Activated B cell treated with CpG ODN at 0.5 μM for 24 hours (primary cell): ENCODE measurements at regions not wholly inside any gene's neighbourhood (a gene's known extent, or its start where the extent isn't known, plus 50 kb on each side); places are given as distances from the start of the nearest gene placed in this dataset.
"Not testable (repeated sequence)": the region's sequence is repeated elsewhere in the genome, so short reads cannot be mapped to it uniquely, and the experiment has no call there.

ENCODE experiments used
- ATAC-seq: fragments of 200-7000 bp; cut with Tn5 transposase; one replicate; pipeline ENCODE4 v1.10.0; 2021; ENCODE audit warnings: low read depth, mild to moderate bottlenecking, moderate library complexity
- CTCF ChIA-PET: fragments of 350-600 bp; sonication (Branson Sonifier 250); formaldehyde crosslinking; loops from one replicate; lab custom pipeline; 2021; ENCODE audit warnings: antibody characterized with exemption; lab: Charles Lee
- POLR2A ChIA-PET: fragments of 350-600 bp; sonication (Branson Sonifier 250); formaldehyde crosslinking; loops from one replicate; lab custom pipeline; 2021; ENCODE audit warnings: antibody characterized with exemption; lab: Charles Lee
- DNase-seq: peaks from one replicate; pipeline ENCODE4 v3.0.0; 2022
- H3K27ac Mint-ChIP-seq: one replicate; pipeline ENCODE4 v1.8.0; 2020; ENCODE audit warnings: mixed read lengths
- H3K27me3 Mint-ChIP-seq: one replicate; pipeline ENCODE4 v1.8.0; 2021; ENCODE audit warnings: mixed read lengths
- H3K36me3 Mint-ChIP-seq: one replicate; pipeline ENCODE4 v1.8.0; 2021; ENCODE audit warnings: low read depth, mixed read lengths
- H3K4me1 Mint-ChIP-seq: one replicate; pipeline ENCODE4 v1.8.0; 2021; ENCODE audit warnings: mixed read lengths
- H3K4me3 Mint-ChIP-seq: one replicate; pipeline ENCODE4 v1.8.0; 2020; ENCODE audit warnings: mild to moderate bottlenecking, mixed read lengths
- H3K9me3 Mint-ChIP-seq: one replicate; pipeline ENCODE4 v1.8.0; 2020; ENCODE audit warnings: mixed read lengths
- CTCF ChIP-seq: fragments of 200-600 bp; IDR thresholded peaks from one replicate; pipeline ENCODE4 v1.8.0; 2022; ENCODE audit warnings: antibody characterized with exemption, mild to moderate bottlenecking
- intact Hi-C: fragments of 100-400 bp; cut with micrococcal nuclease; formaldehyde crosslinking; loops from one replicate; pipeline ENCODE4 v1.15.1; 2024

GRCh38 chr6:11847515-11848345, 69.1 kb upstream of the ADTRP start:
- ChIA-PET POLR2A (no interaction called here), CTCF (no interaction called here)
- Mint-ChIP-seq H3K27ac (no peak overlapping the region), H3K4me3 (no peak overlapping the region), H3K36me3 (no peaks in the 10 kb centered on the region), H3K27me3 (peaks cover 4% of the 10 kb centered on the region), H3K4me1 (no peaks in the 10 kb centered on the region), H3K9me3 (no peaks in the 10 kb centered on the region)
- no peak for TF ChIP-seq CTCF
- intact Hi-C loops, result no loop called here
- ATAC-seq (no peak), DNase-seq (no peak)

GRCh38 chr6:11847068-11847467, 68.5 kb upstream of the ADTRP start:
- H3K4me3 Mint-ChIP-seq, POLR2A ChIA-PET, DNase-seq, CTCF ChIA-PET, H3K4me1 Mint-ChIP-seq, ATAC-seq, H3K27ac Mint-ChIP-seq, H3K9me3 Mint-ChIP-seq, H3K36me3 Mint-ChIP-seq, intact Hi-C loops, H3K27me3 Mint-ChIP-seq: not testable (repeated sequence)

- no peak for DNase-seq
- Mint-ChIP-seq H3K27me3 (peaks cover 4% of the 10 kb centered on the region), H3K4me1 (no peaks in the 10 kb centered on the region), H3K9me3 (no peaks in the 10 kb centered on the region), H3K27ac (no peak overlapping the region), H3K4me3 (no peak overlapping the region), H3K36me3 (no peaks in the 10 kb centered on the region)
- CTCF ChIA-PET, result no interaction called here
- no peak for ATAC-seq
- intact Hi-C loops, result no loop called here
- POLR2A ChIA-PET, result no interaction called here
- no peak for TF ChIP-seq CTCF
Measured at GRCh38 chr6:11845664-11846577, 67.3 kb upstream of the ADTRP start.

GRCh38 chr6:11842795-11843194, 64.2 kb upstream of the ADTRP start:
- H3K9me3 Mint-ChIP-seq, result peaks cover 13% of the 10 kb centered on the region
- DNase-seq, ATAC-seq, intact Hi-C loops, H3K27ac Mint-ChIP-seq, CTCF ChIA-PET, H3K4me1 Mint-ChIP-seq, H3K4me3 Mint-ChIP-seq, H3K36me3 Mint-ChIP-seq, POLR2A ChIA-PET: not testable (repeated sequence)
- peaks cover 13% of the 10 kb centered on the region for H3K27me3 Mint-ChIP-seq

- H3K27me3 Mint-ChIP-seq, result peaks cover 7% of the 10 kb centered on the region
- no peak overlapping the region for H3K27ac Mint-ChIP-seq
- peaks cover 3% of the 10 kb centered on the region for H3K36me3 Mint-ChIP-seq
- ChIA-PET CTCF (no interaction called here), POLR2A (no interaction called here)
- DNase-seq (no peak), ATAC-seq (no peak)
- H3K4me1 Mint-ChIP-seq, result peaks cover 15% of the 10 kb centered on the region
- no peak for TF ChIP-seq CTCF
- H3K4me3 Mint-ChIP-seq, result no peak overlapping the region
- peaks cover 9% of the 10 kb centered on the region for H3K9me3 Mint-ChIP-seq
- intact Hi-C loops, result no loop called here
Measured at GRCh38 chr6:11835065-11835464, 56.5 kb upstream of the ADTRP start.
